ENCODE measurements at regions not wholly inside any gene's neighbourhood (a gene's known extent, or its start where the extent isn't known, plus 50 kb on each side); places are given as distances from the start of the nearest gene placed in this dataset.

GRCh38 chr9:129402931-129403778 is 217.7 kb downstream of the C9orf50 start:
- Histone ChIP-seq H3K56ac (replicated peaks; ENCODE audit: insufficient read length, low read depth, low read length) (no peak overlapping the region), H2BK120ac (replicated peaks; ENCODE audit: low read depth, low read length) (peak overlapping the region; percentile 48), H2BK20ac (ENCODE audit: low read length) (peak overlapping the region; percentile 80; the same call in 1 of the 2 replicates), H3K4me3 (ENCODE audit: extremely low read depth in 1 of 4, insufficient read depth in 2 of 4, low read depth in 3 of 4, low read length in 4 of 4) (no peak overlapping the region), H2AK5ac (ENCODE audit: low read depth, low read length) (0 out of 2 replicates have a peak overlapping the region, but pooled peaks have one; percentile 75), H3K9ac (replicated peaks in 1 of 4; ENCODE audit: extremely low read depth in 1 of 4, low read depth in 3 of 4, low read length in 3 of 4) (no peak overlapping the region; a peak in 1 of 7 replicates), H3K23ac (ENCODE audit: insufficient read length) (no peak overlapping the region), H2BK12ac (ENCODE audit: low read depth, low read length) (peak overlapping the region; percentile 92; the same call in 1 of the 2 replicates), H3K14ac (ENCODE audit: insufficient read length) (no peak overlapping the region), H4K91ac (replicated peaks; ENCODE audit: insufficient read length, low read length) (peak overlapping the region; percentile 79), H3K27ac (ENCODE audit: low read depth, low read length) (no peak overlapping the region), H3K9me3 (ENCODE audit: insufficient read depth in 2 of 2, low read depth in 1 of 2, low read length in 1 of 2) (no peaks in the 10 kb centered on the region), H4K5ac (ENCODE audit: insufficient read length, low read depth, low read length) (no peak overlapping the region), H3K4me2 (ENCODE audit: insufficient read depth in 1 of 2, low read depth in 2 of 2, low read length in 2 of 2) (peak overlapping the region in 1 of 2 experiments; percentile 70; a peak in 2 of 4 replicates), H2AFZ (ENCODE audit: low read length) (no peak overlapping the region), H3K18ac (ENCODE audit: extremely low read depth, low read length) (no peak overlapping the region; the same call in 1 of the 2 replicates), H4K20me1 (replicated peaks in 1 of 2; ENCODE audit: control insufficient read depth in 1 of 2, insufficient read depth in 2 of 2, low read length in 2 of 2) (no peaks in the 10 kb centered on the region), H3K4ac (replicated peaks; ENCODE audit: insufficient read length, low read depth, low read length) (no peak overlapping the region), H3K23me2 (ENCODE audit: low read depth, low read length) (peaks cover 3% of the 10 kb centered on the region; the same call in 1 of the 2 replicates), H3K79me1 (ENCODE audit: low read depth, low read length) (no peaks in the 10 kb centered on the region), H3K4me1 (replicated peaks in 1 of 4; ENCODE audit: control insufficient read depth in 3 of 4, insufficient read depth in 4 of 4, low read length in 3 of 4) (peaks cover 5 to 50% (median 20%) of the 10 kb centered on the region in 4 experiments), H2BK15ac (ENCODE audit: low read length) (0 out of 2 replicates have a peak overlapping the region, but pooled peaks have one; percentile 88), H4K8ac (ENCODE audit: extremely low read depth, insufficient read depth, low read length) (peak overlapping the region; percentile 42; the same call in 1 of the 2 replicates), H3K27me3 (replicated peaks in 1 of 4; ENCODE audit: control insufficient read depth in 3 of 4, extremely low read depth in 1 of 4, insufficient read depth in 3 of 4, low read length in 3 of 4) (peaks cover 0 to 3% (median 0%) of the 10 kb centered on the region in 4 experiments; a peak in 1 of 7 replicates), H2BK5ac (ENCODE audit: low read depth, low read length) (peak overlapping the region; percentile 1; the same call in 1 of the 2 replicates), H3K36me3 (ENCODE audit: control insufficient read depth in 2 of 4, insufficient read depth in 4 of 4, low read length in 3 of 4) (no peaks in the 10 kb centered on the region), H3K79me2 (ENCODE audit: control insufficient read depth in 1 of 2, insufficient read depth in 2 of 2, low read length in 2 of 2) (no peaks in the 10 kb centered on the region)
- FAIRE-seq (no peak), DNase-seq (ENCODE audit: low read depth in 1 of 2, low spot score in 2 of 2) (no peak)
- ChIA-PET POLR2A (ENCODE audit: partially characterized antibody) (interaction anchor here (0.9 to 3.1 kb wide), 8 partner anchors 12 to 94 kb away, joined by 3 to 11 read pairs (median 4); no protein-coding TSS in a partner anchor), CTCF (ENCODE audit: partially characterized antibody) (interaction anchor here (0.6 to 1.8 kb wide), 10 partner anchors 21 to 650 kb away, joined by 3 to 4 read pairs (median 3); partner anchors contain the start of gene IER5L)
- WGBS, 2 experiments (ENCODE audit: extremely low coverage in 1 of 2, insufficient coverage in 1 of 2, insufficient read length in 1 of 2, insufficient replicate concordance in 2 of 2, low coverage in 1 of 2, low lambda C conversion rate in 2 of 2, missing lambda C conversion rate in 1 of 2): 88% methylated on average over 16 of the region's 16 CpGs; no CpG with 5 or more reads in 1 of the 2 experiments
- TF ChIP-seq EGR1 (IDR thresholded peaks at IDR 0.05; ENCODE audit: borderline replicate concordance, low read depth, low read length) (no peak), POU5F1 (IDR thresholded peaks at IDR 0.05; ENCODE audit: low read depth, low read length) (no peak), GTF2F1 (IDR thresholded peaks at IDR 0.05; ENCODE audit: borderline replicate concordance, low read depth, low read length) (no peak), ZNF274 (IDR thresholded peaks at IDR 0.05; ENCODE audit: borderline replicate concordance, extremely low read depth, low read length) (no peak), EP300 (IDR thresholded peaks at IDR 0.05; ENCODE audit: borderline replicate concordance in 1 of 2, low read depth in 2 of 2, low read length in 2 of 2) (no peak), JUN (IDR thresholded peaks at IDR 0.05; ENCODE audit: low read depth, low read length) (no peak), RNF2 (IDR thresholded peaks at IDR 0.05; ENCODE audit: borderline replicate concordance, low read depth, low read length, missing control alignments, poor library complexity, severe bottlenecking) (no peak), MAFK (IDR thresholded peaks at IDR 0.05; ENCODE audit: low read depth, low read length) (no peak), SAP30 (IDR thresholded peaks at IDR 0.05; ENCODE audit: insufficient read depth, insufficient replicate concordance, low read length) (no peak), CTBP2 (IDR thresholded peaks at IDR 0.05; ENCODE audit: borderline replicate concordance, insufficient read depth, insufficient read length, low read length) (no peak)
